IMR-90 (cell line): ENCODE measurements at regions not wholly inside any gene's neighbourhood (a gene's known extent, or its start where the extent isn't known, plus 50 kb on each side); places are given as distances from the start of the nearest gene placed in this dataset.
A peak's percentile ranks its signal among the peaks of the same experiment; 100 is the strongest.

Experiments
- ATAC-seq: fragments of 200-7000 bp; cut with Tn5 transposase; 2 replicates; pipeline ENCODE4 v1.9.1; 2020; ENCODE audit warnings: low read depth, mild to moderate bottlenecking, moderate library complexity
- BruUV-seq: library from RNA; stranded (reverse); fragments of 400-500 nt; replicated peaks from 2 replicates; lab custom pipeline; 2021; lab: Mats Ljungman, UMichigan
- CTCF ChIA-PET: fragments of 300-600 bp; formaldehyde crosslinking; extraction: SDS; loops from one replicate; lab custom pipeline; 2021; ENCODE audit warnings: antibody characterized with exemption; lab: Yijun Ruan, JAX
- POLR2A ChIA-PET: fragments of 300-600 bp; sonication (Branson Sonifier 250); formaldehyde crosslinking; loops from one replicate; lab custom pipeline; 2022; ENCODE audit warnings: antibody characterized with exemption; ENCODE audit not compliant: unreplicated experiment; lab: Charles Lee
- DNase-seq: peaks from one replicate; pipeline ENCODE4 v3.0.0; 2013
- H2AFZ ChIP-seq: replicated peaks from 2 replicates; pipeline ENCODE3; 2013; ENCODE audit warnings: low read length, mild to moderate bottlenecking; ENCODE audit not compliant: poor library complexity
- H2AK5ac ChIP-seq: 2 replicates; pipeline ENCODE4 v1.6.1; 2013; ENCODE audit warnings: low read depth, low read length, inconsistent platforms
- H2AK9ac ChIP-seq: replicated peaks from 2 replicates; pipeline ENCODE3; 2013; ENCODE audit warnings: mild to moderate bottlenecking, low read depth, low read length, moderate library complexity; ENCODE audit not compliant: poor library complexity
- H2BK120ac ChIP-seq: 2 replicates; pipeline ENCODE4 v1.6.1; 2013; ENCODE audit warnings: low read depth, low read length, inconsistent platforms
- H2BK15ac ChIP-seq: 3 replicates; pipeline ENCODE4 v1.6.1; 2013; ENCODE audit warnings: low read depth, low read length, inconsistent platforms
- H2BK20ac ChIP-seq: 2 replicates; pipeline ENCODE4 v1.6.1; 2013; ENCODE audit warnings: low read depth, mild to moderate bottlenecking, inconsistent platforms, low read length, moderate library complexity
- H2BK5ac ChIP-seq: 2 replicates; pipeline ENCODE4 v1.6.1; 2013; ENCODE audit warnings: mild to moderate bottlenecking, low read depth, low read length, inconsistent platforms; ENCODE audit not compliant: poor library complexity, severe bottlenecking
- H3K14ac ChIP-seq: replicated peaks from 2 replicates; pipeline ENCODE4 v1.6.1; 2013; ENCODE audit warnings: low read depth, low read length, inconsistent platforms
- H3K18ac ChIP-seq: 2 replicates; pipeline ENCODE4 v1.6.1; 2013; ENCODE audit warnings: low read depth, low read length, control low read depth
- H3K23ac ChIP-seq: 2 replicates; pipeline ENCODE4 v1.6.1; 2013; ENCODE audit warnings: low read depth, low read length, inconsistent platforms
- H3K27ac ChIP-seq: 2 replicates; pipeline ENCODE4 v1.5.1; 2013; ENCODE audit warnings: mild to moderate bottlenecking, control low read depth, low read length; ENCODE audit not compliant: insufficient read depth
- H3K27me3 ChIP-seq: 2 replicates; pipeline ENCODE4 v1.6.1; 2013; ENCODE audit warnings: low read length; ENCODE audit not compliant: control insufficient read depth, insufficient read depth
- H3K36me3 ChIP-seq: 2 replicates; pipeline ENCODE4 v1.6.1; 2013; ENCODE audit warnings: low read length, mixed read lengths; ENCODE audit not compliant: control insufficient read depth, insufficient read depth
- H3K4ac ChIP-seq: 2 replicates; pipeline ENCODE4 v1.6.1; 2013; ENCODE audit warnings: low read depth, low read length, inconsistent platforms
- H3K4me1 ChIP-seq: 2 replicates; pipeline ENCODE4 v1.6.1; 2013; ENCODE audit warnings: low read length, mixed read lengths; ENCODE audit not compliant: control insufficient read depth, insufficient read depth
- H3K4me2 ChIP-seq: 2 replicates; pipeline ENCODE4 v1.6.1; 2013; ENCODE audit warnings: low read depth, mild to moderate bottlenecking, control low read depth, low read length, moderate library complexity
- H3K4me3 ChIP-seq: 2 replicates; pipeline ENCODE4 v1.5.1; 2013; ENCODE audit warnings: low read depth, mild to moderate bottlenecking, control low read depth, low read length, moderate library complexity; ENCODE audit not compliant: insufficient read depth
- H3K56ac ChIP-seq: 2 replicates; pipeline ENCODE4 v1.6.1; 2013; ENCODE audit warnings: low read length, inconsistent platforms; ENCODE audit not compliant: insufficient read depth; ENCODE audit errors: extremely low read depth
- H3K79me1 ChIP-seq, 2 experiments: 2 replicates each; pipeline ENCODE4 v1.6.1; 2013; ENCODE audit warnings: low read length in 2 of 2, inconsistent platforms in 1 of 2, low read depth in 1 of 2
- H3K9ac ChIP-seq: 2 replicates; pipeline ENCODE4 v1.6.1; 2013; ENCODE audit warnings: low read depth, low read length, control low read depth
- H3K9me1 ChIP-seq: 2 replicates; pipeline ENCODE4 v1.6.1; 2013; ENCODE audit warnings: low read length, inconsistent platforms; ENCODE audit not compliant: insufficient read depth
- H3K9me3 ChIP-seq: 2 replicates; pipeline ENCODE4 v1.6.1; 2013; ENCODE audit warnings: low read length; ENCODE audit not compliant: control insufficient read depth, insufficient read depth
- H4K20me1 ChIP-seq: 2 replicates; pipeline ENCODE4 v1.6.1; 2013; ENCODE audit warnings: low read length, inconsistent platforms; ENCODE audit not compliant: insufficient read depth
- H4K5ac ChIP-seq: 2 replicates; pipeline ENCODE4 v1.6.1; 2013; ENCODE audit warnings: mild to moderate bottlenecking, low read depth, low read length, control low read depth
- H4K8ac ChIP-seq, 2 experiments: 2 replicates each; pipeline ENCODE4 v1.6.1; 2013; ENCODE audit warnings: low read depth in 2 of 2, low read length in 2 of 2, control low read depth in 1 of 2, inconsistent platforms in 1 of 2
- H4K91ac ChIP-seq: 2 replicates; pipeline ENCODE4 v1.6.1; 2013; ENCODE audit warnings: low read depth, low read length, inconsistent platforms; ENCODE audit not compliant: insufficient read depth
- BHLHE40 ChIP-seq: fragments of 150-350 bp; IDR thresholded peaks from 2 replicates; pipeline ENCODE4 v1.6.1; 2016; ENCODE audit warnings: mild to moderate bottlenecking, low read depth, low read length
- CEBPB ChIP-seq: IDR thresholded peaks from 2 replicates; pipeline ENCODE4 v1.6.1; 2012; ENCODE audit warnings: low read depth, low read length, improper control_type of control experiment
- CHD1 ChIP-seq: IDR thresholded peaks from 2 replicates; pipeline ENCODE4 v1.6.1; 2012; ENCODE audit warnings: low read depth, low read length, improper control_type of control experiment
- CTCF ChIP-seq: conservative IDR thresholded peaks from 2 replicates; pipeline ENCODE4 v1.5.1; 2012; ENCODE audit warnings: mild to moderate bottlenecking, low read depth, low read length, improper control_type of control experiment
- FOS ChIP-seq: fragments of 150-350 bp; IDR thresholded peaks from 2 replicates; pipeline ENCODE4 v1.6.1; 2016; ENCODE audit warnings: low read depth, low read length
- MAFK ChIP-seq: IDR thresholded peaks from 2 replicates; pipeline ENCODE4 v1.6.1; 2012; ENCODE audit warnings: low read depth, low read length, improper control_type of control experiment
- MAZ ChIP-seq: IDR thresholded peaks from 2 replicates; pipeline ENCODE4 v1.6.1; 2012; ENCODE audit warnings: low read depth, mild to moderate bottlenecking, low read length, improper control_type of control experiment, moderate library complexity, borderline replicate concordance
- MXI1 ChIP-seq: IDR thresholded peaks from 2 replicates; pipeline ENCODE4 v1.6.1; 2012; ENCODE audit warnings: low read depth, mild to moderate bottlenecking, low read length, moderate library complexity, borderline replicate concordance
- NFE2L2 ChIP-seq: fragments of 150-350 bp; IDR thresholded peaks from 2 replicates; pipeline ENCODE4 v1.6.1; 2016; ENCODE audit warnings: low read depth, mild to moderate bottlenecking, low read length
- POLR2A ChIP-seq: IDR thresholded peaks from 2 replicates; pipeline ENCODE4 v1.6.1; 2012; ENCODE audit warnings: mild to moderate bottlenecking, low read depth, low read length
- RAD21 ChIP-seq: IDR thresholded peaks from 2 replicates; pipeline ENCODE4 v1.6.1; 2012; ENCODE audit warnings: low read length, improper control_type of control experiment
- RCOR1 ChIP-seq: IDR thresholded peaks from 2 replicates; pipeline ENCODE4 v1.6.1; 2012; ENCODE audit warnings: mild to moderate bottlenecking, low read length, improper control_type of control experiment; ENCODE audit not compliant: insufficient replicate concordance
- RFX5 ChIP-seq: IDR thresholded peaks from 2 replicates; pipeline ENCODE4 v1.8.0; 2012; ENCODE audit warnings: low read depth, mild to moderate bottlenecking, low read length, moderate library complexity
- SMC3 ChIP-seq: fragments of 150-350 bp; IDR thresholded peaks from 2 replicates; pipeline ENCODE4 v1.6.1; 2016; ENCODE audit warnings: low read depth, mild to moderate bottlenecking, antibody characterized with exemption, low read length, moderate library complexity
- USF2 ChIP-seq: fragments of 150-350 bp; IDR thresholded peaks from 2 replicates; pipeline ENCODE4 v1.6.1; 2017; ENCODE audit warnings: mild to moderate bottlenecking, antibody characterized with exemption, low read length, low read depth
- WGBS, 2 experiments: methylation state at CpG; one replicate each; pipeline versions ENCODE4 v1.1.5 to v1.1.7; 2013; ENCODE audit warnings: missing lambda C conversion rate in 2 of 2; ENCODE audit not compliant: insufficient read length in 1 of 2; ENCODE audit errors: extremely low coverage in 2 of 2; 5-methylcytosine and 5-hydroxymethylcytosine counted together
- dilution Hi-C: fragments of 300-500 bp; cut with HindIII; formaldehyde crosslinking; loops from one replicate; pipeline ENCODE4 v1.14.3; 2018; ENCODE audit warnings: low sequenced_read_pairs; ENCODE audit not compliant: unreplicated experiment
- in situ Hi-C: fragments of 300-500 bp; cut with MboI; formaldehyde crosslinking; loops from 3 replicates; pipeline ENCODE4 v1.14.3; 2019; ENCODE audit warnings: low sequenced_read_pairs, inconsistent platforms, mixed read lengths
- intact Hi-C: fragments of 100-400 bp; cut with micrococcal nuclease; formaldehyde crosslinking; loops from 2 replicates; pipeline ENCODE4 v1.10.0; 2022

- peaks cover 16 to 44% of the 10 kb centered on the region in 2 experiments; a peak in 3 of 4 replicates for H3K79me1 ChIP-seq
- peak overlapping the region; percentile 99 for H4K5ac ChIP-seq
- H2BK15ac ChIP-seq, result peak overlapping the region; percentile 100
- no peaks in the 10 kb centered on the region for H3K27me3 ChIP-seq
- peak overlapping the region; percentile 100 for H3K14ac ChIP-seq
- peak overlapping the region; percentile 81 for H2AFZ ChIP-seq
- DNase-seq, result peak; percentile 100
- ATAC-seq, result peak; percentile 85
- H3K56ac ChIP-seq, result peak overlapping the region; percentile 99
- no peaks in the 10 kb centered on the region for H3K36me3 ChIP-seq
- no peaks in the 10 kb centered on the region; the same call in 1 of the 2 replicates for H4K20me1 ChIP-seq
- BruUV-seq, result no TSS peak
- peak overlapping the region; percentile 100 for H2AK5ac ChIP-seq
- peak overlapping the region; percentile 100 for H3K23ac ChIP-seq
- H4K91ac ChIP-seq, result peak overlapping the region; percentile 100
- H3K4me3 ChIP-seq, result no peak overlapping the region
- POLR2A ChIA-PET, result no interaction called here
- H3K9me3 ChIP-seq, result no peaks in the 10 kb centered on the region
- in situ Hi-C loops (no loop called here), dilution Hi-C loops (no loop called here), intact Hi-C loops (loop anchor here (1.0 to 5.0 kb wide), 3 partner anchors 25 to 90 kb away; partner anchors contain the start of gene ZNF469)
- 3% methylated on average over 8 of the region's 23 CpGs; no CpG with 5 or more reads in 1 of the 2 experiments for WGBS, 2 experiments
- peak overlapping the region; percentile 96 to 100 for H4K8ac ChIP-seq
- H3K9me1 ChIP-seq, result peaks cover 57% of the 10 kb centered on the region
- peak overlapping the region; percentile 2; the same call in 1 of the 2 replicates for H3K4me2 ChIP-seq
- H2BK20ac ChIP-seq, result peak overlapping the region; percentile 100
- H3K27ac ChIP-seq, result peak overlapping the region; percentile 99
- H3K4me1 ChIP-seq, result peaks cover 26% of the 10 kb centered on the region
- CTCF ChIA-PET, result interaction anchor here (1.0 kb wide), 1 partner anchor 47 kb away, joined by 3 read pairs; no protein-coding TSS in a partner anchor
- peak overlapping the region; percentile 59 for H3K9ac ChIP-seq
- H3K4ac ChIP-seq, result peak overlapping the region; percentile 100
- H2BK120ac ChIP-seq, result peak overlapping the region; percentile 100
- H2BK5ac ChIP-seq, result peak overlapping the region; percentile 100
- peak overlapping the region; percentile 100 for H2AK9ac ChIP-seq
- peak overlapping the region; percentile 99 for H3K18ac ChIP-seq
- TF ChIP-seq POLR2A (peak; percentile 76), RAD21 (peak; percentile 45), MAFK (peak; percentile 73), CEBPB (peak; percentile 93), MXI1 (no peak; the same call in 1 of the 2 replicates), SMC3 (peak; percentile 10), RFX5 (no peak), MAZ (peak; percentile 81; the same call in 1 of the 2 replicates), CTCF (no peak), NFE2L2 (peak; percentile 86), CHD1 (peak; percentile 92; the same call in 1 of the 2 replicates), FOS (peak; percentile 100), BHLHE40 (peak; percentile 81), RCOR1 (no peak), USF2 (peak; percentile 31; the same call in 1 of the 2 replicates)
Observed at GRCh38 chr16:88331989-88332920, 50.5 kb upstream of the ZNF469 start.
